Ovary (tissue), 3 donors: ENCODE measurements at regions not wholly inside any gene's neighbourhood (a gene's known extent, or its start where the extent isn't known, plus 50 kb on each side); places are given as distances from the start of the nearest gene placed in this dataset.

Experiments
- CTCF ChIP-seq, 3 donors: fragments of 450-650 bp in 2 of 3; fragments of 200-600 bp in 1 of 3; IDR thresholded peaks; one replicate each; pipeline versions ENCODE4 v1.5.1 to v1.8.0; 2016 to 2022; ENCODE audit warnings: antibody characterized with exemption in 3 of 3, mild to moderate bottlenecking in 1 of 3
- EP300 ChIP-seq: sonication (generic); formaldehyde crosslinking; IDR thresholded peaks from one replicate; pipeline ENCODE4 v1.6.1; 2017; ENCODE audit warnings: antibody characterized with exemption
- POLR2A ChIP-seq: fragments of 450-650 bp; IDR thresholded peaks from one replicate; pipeline ENCODE4 v1.6.1; 2017; ENCODE audit warnings: antibody characterized with exemption, mild to moderate bottlenecking, moderate library complexity
- donor health status: DM: no; HTN: no; CAD: no.

- TF ChIP-seq EP300 (no peak), CTCF (IDR thresholded peaks at IDR 0.05) (no peak), POLR2A (no peak)
These were observed 195.3 kb upstream of the PLSCR5 start for GRCh38 chr3:146800484-146800883.
